Astrocyte (in vitro differentiated cells and primary cell): ENCODE measurements at regions not wholly inside any gene's neighbourhood (a gene's known extent, or its start where the extent isn't known, plus 50 kb on each side); places are given as distances from the start of the nearest gene placed in this dataset.
"Not testable (repeated sequence)": the region's sequence is repeated elsewhere in the genome, so short reads cannot be mapped to it uniquely, and the experiment has no call there.

Experiments
- DNase-seq: peaks from one replicate; pipeline ENCODE4 v3.0.0-alpha.2; 2010; ENCODE audit warnings: low read depth
- FAIRE-seq: peaks from 2 replicates; lab custom pipeline; 2011; peaks lifted over from hg19 to GRCh38; lab: Jason Lieb, UNC
- H2AFZ ChIP-seq: 2 replicates; pipeline ENCODE4 v1.6.0; 2012; ENCODE audit warnings: low read depth, low read length, inconsistent platforms
- H3K27ac ChIP-seq: 2 replicates; pipeline ENCODE4 v1.5.1; 2011; ENCODE audit warnings: low read depth, low read length, inconsistent platforms
- H3K27me3 ChIP-seq: 2 replicates; pipeline ENCODE4 v1.6.0; 2011; ENCODE audit warnings: low read length, inconsistent platforms; ENCODE audit not compliant: insufficient read depth
- H3K36me3 ChIP-seq: 2 replicates; pipeline ENCODE4 v1.5.1; 2011; ENCODE audit warnings: low read length, inconsistent platforms; ENCODE audit not compliant: insufficient read depth
- H3K4me1 ChIP-seq: 2 replicates; pipeline ENCODE4 v1.5.1; 2011; ENCODE audit warnings: low read length, inconsistent platforms; ENCODE audit not compliant: insufficient read depth
- H3K4me2 ChIP-seq: 2 replicates; pipeline ENCODE4 v1.6.0; 2012; ENCODE audit warnings: low read length, inconsistent platforms
- H3K4me3 ChIP-seq: 2 replicates; pipeline ENCODE4 v1.5.1; 2011; ENCODE audit warnings: low read depth, mild to moderate bottlenecking, low read length, inconsistent platforms; ENCODE audit not compliant: insufficient read depth
- H3K79me2 ChIP-seq: 2 replicates; pipeline ENCODE4 v1.6.0; 2012; ENCODE audit warnings: mild to moderate bottlenecking, low read length, inconsistent platforms; ENCODE audit not compliant: insufficient read depth
- H3K9ac ChIP-seq: 2 replicates; pipeline ENCODE4 v1.6.0; 2012; ENCODE audit warnings: mild to moderate bottlenecking, low read length, inconsistent platforms
- H3K9me3 ChIP-seq: 2 replicates; pipeline ENCODE4 v1.5.1; 2012; ENCODE audit warnings: low read depth, mild to moderate bottlenecking, low read length, inconsistent platforms; ENCODE audit not compliant: insufficient read depth
- H4K20me1 ChIP-seq: 2 replicates; pipeline ENCODE4 v1.6.0; 2012; ENCODE audit warnings: low read length, inconsistent platforms; ENCODE audit not compliant: insufficient read depth
- H3K27ac Mint-ChIP-seq: one replicate; pipeline ENCODE4 v1.8.0; 2021; ENCODE audit warnings: mild to moderate bottlenecking, mixed read lengths; ENCODE audit not compliant: unreplicated experiment
- H3K27me3 Mint-ChIP-seq: one replicate; pipeline ENCODE4 v1.8.0; 2021; ENCODE audit warnings: low read depth, mixed read lengths; ENCODE audit not compliant: unreplicated experiment
- H3K36me3 Mint-ChIP-seq: one replicate; pipeline ENCODE4 v1.8.0; 2021; ENCODE audit warnings: low read depth, mixed read lengths; ENCODE audit not compliant: unreplicated experiment
- H3K4me1 Mint-ChIP-seq: one replicate; pipeline ENCODE4 v1.8.0; 2021; ENCODE audit warnings: low read depth, mixed read lengths; ENCODE audit not compliant: unreplicated experiment
- H3K4me3 Mint-ChIP-seq: one replicate; pipeline ENCODE4 v1.8.0; 2021; ENCODE audit warnings: mild to moderate bottlenecking, moderate library complexity, mixed read lengths; ENCODE audit not compliant: unreplicated experiment
- H3K9me3 Mint-ChIP-seq: one replicate; pipeline ENCODE4 v1.8.0; 2021; ENCODE audit warnings: mild to moderate bottlenecking, mixed read lengths; ENCODE audit not compliant: unreplicated experiment
- CTCF ChIP-seq: IDR thresholded peaks from 2 replicates; pipeline ENCODE4 v1.5.1; 2011; ENCODE audit warnings: low read depth, mild to moderate bottlenecking, inconsistent platforms, low read length, moderate library complexity; ENCODE audit not compliant: insufficient read depth
- EZH2 ChIP-seq: IDR thresholded peaks from 2 replicates; pipeline ENCODE4 v1.6.1; 2012; ENCODE audit warnings: mild to moderate bottlenecking, low read length, inconsistent platforms; ENCODE audit not compliant: insufficient read depth

- no peaks in the 10 kb centered on the region for H3K27me3 ChIP-seq
- no peak overlapping the region for H3K4me2 ChIP-seq
- Mint-ChIP-seq H3K4me1 (no peaks in the 10 kb centered on the region), H3K27ac (no peak overlapping the region), H3K9me3 (peaks cover 6% of the 10 kb centered on the region), H3K4me3 (no peak overlapping the region), H3K27me3 (peaks cover 64% of the 10 kb centered on the region), H3K36me3 (no peaks in the 10 kb centered on the region)
- TF ChIP-seq EZH2 (no peak), CTCF (no peak)
- H3K79me2 ChIP-seq: no peaks in the 10 kb centered on the region
- DNase-seq: no peak
- no peak overlapping the region for H2AFZ ChIP-seq
- no peak overlapping the region for H3K9ac ChIP-seq
- no peak for FAIRE-seq
- no peaks in the 10 kb centered on the region for H3K4me1 ChIP-seq
- no peaks in the 10 kb centered on the region for H3K36me3 ChIP-seq
- H3K9me3 ChIP-seq: peaks cover 5% of the 10 kb centered on the region
- H3K27ac ChIP-seq: no peak overlapping the region
- H3K4me3 ChIP-seq: no peak overlapping the region
- no peaks in the 10 kb centered on the region for H4K20me1 ChIP-seq
Observed at GRCh38 chr1:143667730-143668129, 304.1 kb downstream of the FAM72C start.

GRCh38 chr1:143666851-143667250 lies 304.9 kb downstream of the FAM72C start:
- H3K4me3 Mint-ChIP-seq: no peak overlapping the region
- DNase-seq (no peak), FAIRE-seq (no peak)
- no peak overlapping the region for H3K27ac Mint-ChIP-seq
- no peak for TF ChIP-seq CTCF
- no peak for TF ChIP-seq EZH2
- Histone ChIP-seq H3K79me2 (no peaks in the 10 kb centered on the region), H3K27ac (no peak overlapping the region), H4K20me1 (no peaks in the 10 kb centered on the region), H3K4me3 (no peak overlapping the region), H3K4me2 (no peak overlapping the region), H3K9me3 (peaks cover 5% of the 10 kb centered on the region), H3K27me3 (no peaks in the 10 kb centered on the region), H3K9ac (no peak overlapping the region), H3K4me1 (no peaks in the 10 kb centered on the region), H2AFZ (no peak overlapping the region), H3K36me3 (no peaks in the 10 kb centered on the region)
- peaks cover 67% of the 10 kb centered on the region for H3K27me3 Mint-ChIP-seq
- H3K36me3 Mint-ChIP-seq: no peaks in the 10 kb centered on the region
- peaks cover 6% of the 10 kb centered on the region for H3K9me3 Mint-ChIP-seq
- no peaks in the 10 kb centered on the region for H3K4me1 Mint-ChIP-seq

GRCh38 chr1:143665606-143666005 lies 306.2 kb downstream of the FAM72C start:
- Mint-ChIP-seq H3K9me3 (peaks cover 11% of the 10 kb centered on the region), H3K4me3 (no peak overlapping the region), H3K4me1 (no peaks in the 10 kb centered on the region), H3K36me3 (no peaks in the 10 kb centered on the region), H3K27ac (no peak overlapping the region), H3K27me3 (peaks cover 74% of the 10 kb centered on the region)
- Histone ChIP-seq H2AFZ (no peak overlapping the region), H3K79me2 (no peaks in the 10 kb centered on the region), H3K4me1 (no peaks in the 10 kb centered on the region), H3K9me3 (peaks cover 5% of the 10 kb centered on the region), H3K27ac (no peak overlapping the region), H3K4me3 (no peak overlapping the region), H3K36me3 (no peaks in the 10 kb centered on the region), H4K20me1 (no peaks in the 10 kb centered on the region), H3K27me3 (peaks cover 2% of the 10 kb centered on the region), H3K4me2 (no peak overlapping the region), H3K9ac (no peak overlapping the region)
- DNase-seq: no peak
- TF ChIP-seq EZH2 (no peak), CTCF (no peak)
- no peak for FAIRE-seq

- H3K27me3 ChIP-seq, H4K20me1 ChIP-seq, H2AFZ ChIP-seq, DNase-seq, H3K4me3 ChIP-seq, H3K4me1 ChIP-seq, H3K36me3 ChIP-seq, H3K4me2 ChIP-seq, H3K4me3 Mint-ChIP-seq, H3K36me3 Mint-ChIP-seq, H3K9me3 ChIP-seq, H3K27ac ChIP-seq, H3K27ac Mint-ChIP-seq, FAIRE-seq, H3K79me2 ChIP-seq, H3K4me1 Mint-ChIP-seq, H3K9ac ChIP-seq: not testable (repeated sequence)
- peaks cover 11% of the 10 kb centered on the region for H3K9me3 Mint-ChIP-seq
- H3K27me3 Mint-ChIP-seq: peaks cover 74% of the 10 kb centered on the region
Observed at GRCh38 chr1:143663056-143663455, 308.7 kb downstream of the FAM72C start.
